GM19035 (cell line): ENCODE measurements at regions not wholly inside any gene's neighbourhood (a gene's known extent, or its start where the extent isn't known, plus 50 kb on each side); places are given as distances from the start of the nearest gene placed in this dataset.
A peak's percentile ranks its signal among the peaks of the same experiment; 100 is the strongest.

Experiments
- ATAC-seq: cut with Tn5 transposase; IDR thresholded peaks from one replicate; pipeline ENCODE4 v1.9.1; 2021; ENCODE audit not compliant: unreplicated experiment

GRCh38 chr13:71090990-71091389, 776.0 kb downstream of the DACH1 start:
- no peak for ATAC-seq

GRCh38 chr13:71089056-71089455, 777.9 kb downstream of the DACH1 start:
- no peak for ATAC-seq

GRCh38 chr13:71087432-71087831, 779.6 kb downstream of the DACH1 start:
- ATAC-seq, result no peak

- ATAC-seq, result no peak
Measured at GRCh38 chr13:71087006-71087405, 780.0 kb downstream of the DACH1 start.

GRCh38 chr13:71082631-71083030, 784.4 kb downstream of the DACH1 start:
- ATAC-seq, result no peak

GRCh38 chr13:71079638-71080037, 787.4 kb downstream of the DACH1 start:
- ATAC-seq, result no peak

- ATAC-seq, result no peak
Measured at GRCh38 chr13:71068041-71068440, 799.0 kb downstream of the DACH1 start.

GRCh38 chr13:71067165-71067815, 799.7 kb downstream of the DACH1 start:
- no peak for ATAC-seq

- ATAC-seq, result no peak
Measured at GRCh38 chr13:71056581-71056980, 810.4 kb downstream of the DACH1 start.

GRCh38 chr13:71055644-71056043, 811.4 kb downstream of the DACH1 start:
- no peak for ATAC-seq

- ATAC-seq, result no peak
Measured at GRCh38 chr13:71055047-71055446, 812.0 kb downstream of the DACH1 start.

- ATAC-seq, result peak; percentile 86
Measured at GRCh38 chr13:71054358-71054757, 812.6 kb downstream of the DACH1 start.

GRCh38 chr13:71051573-71051972, 815.4 kb downstream of the DACH1 start:
- ATAC-seq, result no peak

GRCh38 chr13:71046360-71047079, 820.5 kb downstream of the DACH1 start:
- no peak for ATAC-seq

- no peak for ATAC-seq
Measured at GRCh38 chr13:71045101-71045500, 821.9 kb downstream of the DACH1 start.

- ATAC-seq, result no peak
Measured at GRCh38 chr13:71039440-71039839, 827.6 kb downstream of the DACH1 start.

- no peak for ATAC-seq
Measured at GRCh38 chr13:71034018-71034417, 833.0 kb downstream of the DACH1 start.

GRCh38 chr13:71033026-71033425, 834.0 kb downstream of the DACH1 start:
- no peak for ATAC-seq

GRCh38 chr13:71030784-71031183, 836.2 kb downstream of the DACH1 start:
- ATAC-seq, result no peak

- ATAC-seq, result no peak
Measured at GRCh38 chr13:71028884-71029283, 838.1 kb downstream of the DACH1 start.

- no peak for ATAC-seq
Measured at GRCh38 chr13:71021825-71022422, 845.1 kb downstream of the DACH1 start.

- no peak for ATAC-seq
Measured at GRCh38 chr13:71018995-71019394, 848.0 kb downstream of the DACH1 start.
